Neutrophil (primary cell): ENCODE measurements at regions not wholly inside any gene's neighbourhood (a gene's known extent, or its start where the extent isn't known, plus 50 kb on each side); places are given as distances from the start of the nearest gene placed in this dataset.

Experiments used
- H3K27ac ChIP-seq: fragments of 200-600 bp; sonication (generic); 2 replicates; pipeline ENCODE4 v1.5.1; 2016; ENCODE audit warnings: mild to moderate bottlenecking, moderate library complexity
- H3K27me3 ChIP-seq: fragments of 200-600 bp; sonication (generic); 2 replicates; pipeline ENCODE4 v1.6.0; 2016; ENCODE audit warnings: mild to moderate bottlenecking
- H3K36me3 ChIP-seq: fragments of 200-600 bp; sonication (generic); 2 replicates; pipeline ENCODE4 v1.5.1; 2017
- H3K4me1 ChIP-seq, 2 experiments: fragments of 200-600 bp in 1 of 2; sonication (generic) in 1 of 2; 1 replicate in 1 of 2; 2 replicates in 1 of 2; pipeline versions ENCODE4 v1.5.1 to v1.6.1; 2013 to 2016; ENCODE audit warnings: low read depth in 1 of 2, low read length in 1 of 2, mild to moderate bottlenecking in 1 of 2, moderate library complexity in 1 of 2; ENCODE audit not compliant: control insufficient read depth in 1 of 2, insufficient read depth in 1 of 2
- H3K4me3 ChIP-seq, 2 experiments: fragments of 200-600 bp in 1 of 2; sonication (generic) in 1 of 2; 1 replicate in 1 of 2; 2 replicates in 1 of 2; pipeline ENCODE4 v1.5.1; 2013 to 2016; ENCODE audit warnings: low read depth in 1 of 2, low read length in 1 of 2, mild to moderate bottlenecking in 1 of 2, moderate library complexity in 1 of 2
- H3K9me3 ChIP-seq: fragments of 200-600 bp; sonication (generic); 2 replicates; pipeline ENCODE4 v1.5.1; 2016
- CTCF ChIP-seq: fragments of 200-600 bp; sonication (generic); IDR thresholded peaks from 2 replicates; pipeline ENCODE4 v1.5.1; 2016; ENCODE audit warnings: antibody characterized with exemption

DNA sequence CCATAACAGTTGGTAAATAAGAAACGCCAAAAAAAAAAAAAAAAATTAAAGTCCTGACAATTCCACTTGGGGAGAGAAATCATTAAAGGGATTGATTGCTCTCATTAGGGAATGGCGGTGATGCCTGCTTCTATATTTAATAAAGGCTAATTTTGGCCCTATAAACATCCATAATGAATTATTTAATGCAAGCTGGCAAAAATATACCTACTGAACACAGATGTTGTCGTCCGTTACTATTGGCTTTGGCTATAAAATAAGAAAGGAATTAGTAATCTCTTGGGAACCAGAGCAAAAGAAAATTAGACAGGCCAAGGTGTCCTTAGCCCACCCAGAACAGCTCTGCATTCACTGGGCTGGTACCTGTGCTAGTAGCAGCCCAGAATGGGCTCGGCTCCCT is 717.3 kb downstream of the DIAPH3 start:
- Histone ChIP-seq H3K4me1 (no peaks in the 10 kb centered on the region), H3K9me3 (no peaks in the 10 kb centered on the region), H3K36me3 (no peaks in the 10 kb centered on the region), H3K4me3 (no peak overlapping the region), H3K27me3 (peaks cover 22% of the 10 kb centered on the region), H3K27ac (no peak overlapping the region)
- TF ChIP-seq CTCF = no peak

- Histone ChIP-seq H3K4me3 (no peak overlapping the region), H3K27me3 (peaks cover 16% of the 10 kb centered on the region), H3K4me1 (peaks cover 0 to 5% of the 10 kb centered on the region in 2 experiments), H3K9me3 (no peaks in the 10 kb centered on the region), H3K27ac (no peak overlapping the region), H3K36me3 (no peaks in the 10 kb centered on the region)
- no peak for TF ChIP-seq CTCF
These were observed 716.7 kb downstream of the DIAPH3 start for GRCh38 chr13:59447031-59447430.

GRCh38 chr13:59447846-59448620 is 715.7 kb downstream of the DIAPH3 start:
- no peak overlapping the region for H3K27ac ChIP-seq
- H3K9me3 ChIP-seq = no peaks in the 10 kb centered on the region
- H3K4me3 ChIP-seq = no peak overlapping the region
- no peak for TF ChIP-seq CTCF
- peaks cover 4 to 14% of the 10 kb centered on the region in 2 experiments for H3K4me1 ChIP-seq
- H3K36me3 ChIP-seq = no peaks in the 10 kb centered on the region
- H3K27me3 ChIP-seq = peaks cover 7% of the 10 kb centered on the region

DNA sequence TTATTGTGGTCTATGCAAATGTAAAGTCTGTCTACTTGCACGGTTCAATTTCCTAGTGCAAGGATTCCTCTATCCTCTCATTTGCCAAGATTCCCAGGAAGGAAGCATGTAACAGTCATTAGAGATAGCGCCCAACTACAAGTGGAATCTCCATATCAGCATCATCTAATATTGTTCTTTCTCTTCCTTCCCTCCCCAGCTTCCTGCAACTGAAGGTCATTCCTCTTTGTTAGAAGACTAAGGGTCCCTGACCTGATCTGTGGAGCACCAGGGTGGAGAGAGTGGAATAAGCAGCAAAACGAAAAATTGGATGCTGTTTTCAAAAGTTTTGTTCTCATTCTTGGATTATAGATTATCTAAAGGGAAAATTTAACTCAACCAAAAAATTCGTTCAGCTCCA is 714.0 kb downstream of the DIAPH3 start:
- Histone ChIP-seq H3K9me3 (no peaks in the 10 kb centered on the region), H3K27me3 (no peaks in the 10 kb centered on the region), H3K4me3 (no peak overlapping the region), H3K27ac (no peak overlapping the region), H3K36me3 (no peaks in the 10 kb centered on the region), H3K4me1 (peaks cover 4 to 14% of the 10 kb centered on the region in 2 experiments)
- TF ChIP-seq CTCF = no peak

- Histone ChIP-seq H3K4me3 (no peak overlapping the region), H3K4me1 (peaks cover 4 to 14% of the 10 kb centered on the region in 2 experiments), H3K27ac (no peak overlapping the region), H3K36me3 (no peaks in the 10 kb centered on the region), H3K9me3 (no peaks in the 10 kb centered on the region), H3K27me3 (no peaks in the 10 kb centered on the region)
- TF ChIP-seq CTCF = no peak
These were observed 713.5 kb downstream of the DIAPH3 start for GRCh38 chr13:59450229-59450628.
